Stomach smooth muscle (tissue), 2 donors: ENCODE measurements at regions not wholly inside any gene's neighbourhood (a gene's known extent, or its start where the extent isn't known, plus 50 kb on each side); places are given as distances from the start of the nearest gene placed in this dataset.

Source experiments
- H3K27ac ChIP-seq: one replicate; pipeline ENCODE4 v1.7.0; 2013; ENCODE audit warnings: mild to moderate bottlenecking, low read length, inconsistent platforms
- H3K27me3 ChIP-seq, 2 donors: one replicate each; pipeline ENCODE4 v1.7.0; 2013; ENCODE audit warnings: low read length in 2 of 2; ENCODE audit not compliant: insufficient read depth in 2 of 2, control insufficient read depth in 1 of 2
- H3K36me3 ChIP-seq, 2 donors: one replicate each; pipeline ENCODE4 v1.7.0; 2013; ENCODE audit warnings: low read length in 2 of 2; ENCODE audit not compliant: control insufficient read depth in 2 of 2, insufficient read depth in 2 of 2
- H3K4me1 ChIP-seq: one replicate; pipeline ENCODE4 v1.7.0; 2013; ENCODE audit warnings: low read length; ENCODE audit not compliant: control insufficient read depth, insufficient read depth
- H3K4me3 ChIP-seq, 2 donors: one replicate each; pipeline ENCODE4 v1.7.0; 2013; ENCODE audit warnings: low read length in 2 of 2
- H3K9ac ChIP-seq, 2 donors: one replicate each; pipeline ENCODE4 v1.7.0; 2013; ENCODE audit warnings: low read length in 2 of 2, mild to moderate bottlenecking in 1 of 2
- H3K9me3 ChIP-seq, 2 donors: one replicate each; pipeline ENCODE4 v1.7.0; 2013; ENCODE audit warnings: low read length in 2 of 2; ENCODE audit not compliant: control insufficient read depth in 2 of 2
- donor health status: healthy.
- donor health status: Pancreatic carcinoma.

- no peaks in the 10 kb centered on the region for H3K36me3 ChIP-seq
- H3K27me3 ChIP-seq: no peaks in the 10 kb centered on the region
- no peaks in the 10 kb centered on the region for H3K4me1 ChIP-seq
- no peak overlapping the region for H3K9ac ChIP-seq
- H3K27ac ChIP-seq: no peak overlapping the region
- no peaks in the 10 kb centered on the region for H3K9me3 ChIP-seq
- H3K4me3 ChIP-seq: no peak overlapping the region
Measured at GRCh38 chr11:113569391-113569790, 94.2 kb upstream of the DRD2 start.

- Histone ChIP-seq H3K9ac (no peak overlapping the region), H3K27me3 (peaks cover 0 to 2% of the 10 kb centered on the region in 2 donors), H3K4me1 (no peaks in the 10 kb centered on the region), H3K36me3 (no peaks in the 10 kb centered on the region), H3K27ac (no peak overlapping the region), H3K4me3 (no peak overlapping the region), H3K9me3 (no peaks in the 10 kb centered on the region)
Measured at GRCh38 chr11:113568566-113568965, 93.4 kb upstream of the DRD2 start.

- peaks cover 0 to 2% of the 10 kb centered on the region in 2 donors for H3K27me3 ChIP-seq
- H3K9me3 ChIP-seq: no peaks in the 10 kb centered on the region
- H3K4me1 ChIP-seq: no peaks in the 10 kb centered on the region
- H3K36me3 ChIP-seq: no peaks in the 10 kb centered on the region
- no peak overlapping the region for H3K27ac ChIP-seq
- H3K9ac ChIP-seq: no peak overlapping the region
- no peak overlapping the region for H3K4me3 ChIP-seq
Measured at GRCh38 chr11:113567867-113568544, 92.8 kb upstream of the DRD2 start.

- Histone ChIP-seq H3K9ac (no peak overlapping the region), H3K4me1 (no peaks in the 10 kb centered on the region), H3K27me3 (peaks cover 0 to 2% of the 10 kb centered on the region in 2 donors), H3K27ac (no peak overlapping the region), H3K4me3 (no peak overlapping the region), H3K9me3 (no peaks in the 10 kb centered on the region), H3K36me3 (no peaks in the 10 kb centered on the region)
Measured at GRCh38 chr11:113567097-113567496, 91.9 kb upstream of the DRD2 start.

GRCh38 chr11:113564527-113565130 is 89.4 kb upstream of the DRD2 start:
- no peaks in the 10 kb centered on the region for H3K4me1 ChIP-seq
- H3K9me3 ChIP-seq: no peaks in the 10 kb centered on the region
- no peaks in the 10 kb centered on the region for H3K36me3 ChIP-seq
- H3K27ac ChIP-seq: no peak overlapping the region
- H3K4me3 ChIP-seq: no peak overlapping the region
- no peak overlapping the region for H3K9ac ChIP-seq
- H3K27me3 ChIP-seq: peaks cover 0 to 4% of the 10 kb centered on the region in 2 donors

- H3K27me3 ChIP-seq: peaks cover 0 to 4% of the 10 kb centered on the region in 2 donors
- no peak overlapping the region for H3K9ac ChIP-seq
- no peaks in the 10 kb centered on the region for H3K9me3 ChIP-seq
- H3K4me1 ChIP-seq: no peaks in the 10 kb centered on the region
- H3K4me3 ChIP-seq: no peak overlapping the region
- no peaks in the 10 kb centered on the region for H3K36me3 ChIP-seq
- H3K27ac ChIP-seq: no peak overlapping the region
Measured at GRCh38 chr11:113563766-113564526, 88.7 kb upstream of the DRD2 start.

GRCh38 chr11:113562981-113563461 is 87.8 kb upstream of the DRD2 start:
- no peak overlapping the region for H3K4me3 ChIP-seq
- no peaks in the 10 kb centered on the region for H3K36me3 ChIP-seq
- no peaks in the 10 kb centered on the region for H3K9me3 ChIP-seq
- H3K4me1 ChIP-seq: no peaks in the 10 kb centered on the region
- peaks cover 0 to 4% of the 10 kb centered on the region in 2 donors for H3K27me3 ChIP-seq
- H3K9ac ChIP-seq: no peak overlapping the region
- no peak overlapping the region for H3K27ac ChIP-seq

GRCh38 chr11:113562576-113562975 is 87.4 kb upstream of the DRD2 start:
- Histone ChIP-seq H3K9me3 (no peaks in the 10 kb centered on the region), H3K27me3 (peaks cover 0 to 4% of the 10 kb centered on the region in 2 donors), H3K36me3 (no peaks in the 10 kb centered on the region), H3K4me1 (no peaks in the 10 kb centered on the region), H3K27ac (no peak overlapping the region), H3K9ac (no peak overlapping the region), H3K4me3 (no peak overlapping the region)

GRCh38 chr11:113557926-113558325 is 82.7 kb upstream of the DRD2 start:
- H3K27me3 ChIP-seq: peaks cover 0 to 2% of the 10 kb centered on the region in 2 donors
- no peaks in the 10 kb centered on the region for H3K36me3 ChIP-seq
- H3K4me1 ChIP-seq: no peaks in the 10 kb centered on the region
- H3K4me3 ChIP-seq: no peak overlapping the region
- H3K9ac ChIP-seq: no peak overlapping the region
- no peak overlapping the region for H3K27ac ChIP-seq
- H3K9me3 ChIP-seq: no peaks in the 10 kb centered on the region

GRCh38 chr11:113556036-113556435 is 80.8 kb upstream of the DRD2 start:
- no peak overlapping the region for H3K27ac ChIP-seq
- no peak overlapping the region for H3K4me3 ChIP-seq
- no peak overlapping the region for H3K9ac ChIP-seq
- peaks cover 0 to 2% of the 10 kb centered on the region in 2 donors for H3K27me3 ChIP-seq
- no peaks in the 10 kb centered on the region for H3K36me3 ChIP-seq
- H3K9me3 ChIP-seq: no peaks in the 10 kb centered on the region
- H3K4me1 ChIP-seq: no peaks in the 10 kb centered on the region
